WTC11 (cell line): ENCODE measurements at regions not wholly inside any gene's neighbourhood (a gene's known extent, or its start where the extent isn't known, plus 50 kb on each side); places are given as distances from the start of the nearest gene placed in this dataset.

Source experiments
- ATAC-seq: fragments of 200-7000 bp; cut with Tn5 transposase; 2 replicates; pipeline ENCODE4 v1.10.0; 2021; ENCODE audit warnings: mild to moderate bottlenecking, moderate library complexity
- CTCF ChIA-PET: fragments of 300-600 bp; sonication (Branson Sonifier 250); formaldehyde crosslinking; loops from one replicate; lab custom pipeline; 2021; ENCODE audit warnings: antibody characterized with exemption; lab: Charles Lee
- POLR2A ChIA-PET: fragments of 350-600 bp; sonication (Branson Sonifier 250); formaldehyde crosslinking; loops from one replicate; lab custom pipeline; 2021; ENCODE audit warnings: antibody characterized with exemption; lab: Charles Lee
- DNase-seq: peaks from one replicate; pipeline ENCODE4 v3.0.0; 2021; ENCODE audit warnings: low spot score
- H3K27ac Mint-ChIP-seq: 2 replicates; pipeline ENCODE4 v1.8.0; 2021; ENCODE audit warnings: mixed read lengths
- H3K27me3 Mint-ChIP-seq: 2 replicates; pipeline ENCODE4 v1.8.0; 2021; ENCODE audit warnings: low read depth, mild to moderate bottlenecking, moderate library complexity, mixed read lengths
- H3K36me3 Mint-ChIP-seq: 2 replicates; pipeline ENCODE4 v1.8.0; 2021; ENCODE audit warnings: mixed read lengths
- H3K4me1 Mint-ChIP-seq: 2 replicates; pipeline ENCODE4 v1.8.0; 2022; ENCODE audit warnings: mixed read lengths
- H3K4me3 Mint-ChIP-seq: 2 replicates; pipeline ENCODE4 v1.8.0; 2021; ENCODE audit warnings: mild to moderate bottlenecking, moderate library complexity, mixed read lengths
- H3K9me3 Mint-ChIP-seq: 2 replicates; pipeline ENCODE4 v1.8.0; 2021; ENCODE audit warnings: mixed read lengths
- ATF3 ChIP-seq: sonication (generic); formaldehyde crosslinking; conservative IDR thresholded peaks from 2 replicates; pipeline ENCODE4 v1.8.1; 2022; ENCODE audit warnings: mild to moderate bottlenecking, missing genetic modification reagents
- ELF4 ChIP-seq: sonication (generic); formaldehyde crosslinking; IDR thresholded peaks from 2 replicates; pipeline ENCODE4 v1.8.1; 2022; ENCODE audit warnings: low read depth, mild to moderate bottlenecking, moderate library complexity, missing genetic modification reagents
- EMX1 ChIP-seq: fragments of 250-450 bp; sonication (Bioruptor Pico); IDR thresholded peaks from 2 replicates; pipeline ENCODE4 v1.8.0; 2021; ENCODE audit warnings: mild to moderate bottlenecking
- ESRRA ChIP-seq: sonication (generic); formaldehyde crosslinking; IDR thresholded peaks from 2 replicates; pipeline ENCODE4 v1.8.1; 2022; ENCODE audit warnings: mild to moderate bottlenecking, missing genetic modification reagents, borderline replicate concordance
- FOXK1 ChIP-seq: sonication (generic); formaldehyde crosslinking; IDR thresholded peaks from 2 replicates; pipeline ENCODE4 v1.8.0; 2022; ENCODE audit warnings: mild to moderate bottlenecking, moderate library complexity, missing genetic modification reagents
- FOXP1 ChIP-seq: sonication (generic); formaldehyde crosslinking; IDR thresholded peaks from 2 replicates; pipeline ENCODE4 v1.8.0; 2022; ENCODE audit warnings: missing genetic modification reagents, mild to moderate bottlenecking, moderate library complexity, borderline replicate concordance
- GABPB1 ChIP-seq: sonication (generic); formaldehyde crosslinking; IDR thresholded peaks from 2 replicates; pipeline ENCODE4 v1.8.1; 2023; ENCODE audit warnings: mild to moderate bottlenecking, missing genetic modification reagents
- GTF2I ChIP-seq: fragments of 250-450 bp; sonication (Bioruptor Pico); conservative IDR thresholded peaks from 2 replicates; pipeline ENCODE4 v1.4.0; 2021; ENCODE audit warnings: mild to moderate bottlenecking
- HMGA2 ChIP-seq: fragments of 250-450 bp; sonication (Bioruptor Pico); IDR thresholded peaks from 2 replicates; pipeline ENCODE4 v1.4.0; 2021; ENCODE audit warnings: mild to moderate bottlenecking, moderate library complexity
- JUN ChIP-seq: sonication (generic); formaldehyde crosslinking; IDR thresholded peaks from 2 replicates; pipeline ENCODE4 v1.8.0; 2023; ENCODE audit warnings: mild to moderate bottlenecking, missing genetic modification reagents
- MAX ChIP-seq: sonication (generic); formaldehyde crosslinking; IDR thresholded peaks from 2 replicates; pipeline ENCODE4 v1.8.0; 2022; ENCODE audit warnings: mild to moderate bottlenecking, missing genetic modification reagents
- MXD4 ChIP-seq: fragments of 250-450 bp; sonication (Bioruptor Pico); IDR thresholded peaks from 2 replicates; pipeline ENCODE4 v1.8.0; 2021; ENCODE audit warnings: mild to moderate bottlenecking, moderate library complexity, borderline replicate concordance
- NR3C1 ChIP-seq: sonication (generic); formaldehyde crosslinking; conservative IDR thresholded peaks from 2 replicates; pipeline ENCODE4 v1.8.1; 2023; ENCODE audit warnings: low read depth, mild to moderate bottlenecking, missing genetic modification reagents
- OVOL2 ChIP-seq: fragments of 250-450 bp; sonication (Bioruptor Pico); IDR thresholded peaks from 2 replicates; pipeline ENCODE4 v1.9.0; 2021; ENCODE audit warnings: mild to moderate bottlenecking, borderline replicate concordance
- PRRX2 ChIP-seq: fragments of 250-450 bp; sonication (Bioruptor Pico); IDR thresholded peaks from 2 replicates; pipeline ENCODE4 v1.8.0; 2021; ENCODE audit warnings: mild to moderate bottlenecking
- RELA ChIP-seq: sonication (generic); formaldehyde crosslinking; IDR thresholded peaks from 2 replicates; pipeline ENCODE4 v1.8.1; 2022; ENCODE audit warnings: missing genetic modification reagents, mild to moderate bottlenecking, borderline replicate concordance
- SMAD4 ChIP-seq: sonication (generic); formaldehyde crosslinking; IDR thresholded peaks from 2 replicates; pipeline ENCODE4 v1.8.0; 2022; ENCODE audit warnings: mild to moderate bottlenecking, missing genetic modification reagents
- TEAD1 ChIP-seq: sonication (generic); formaldehyde crosslinking; IDR thresholded peaks from 2 replicates; pipeline ENCODE4 v1.8.0; 2022; ENCODE audit warnings: mild to moderate bottlenecking, missing genetic modification reagents
- TP53 ChIP-seq: sonication (generic); formaldehyde crosslinking; IDR thresholded peaks from 2 replicates; pipeline ENCODE4 v1.8.1; 2023; ENCODE audit warnings: mild to moderate bottlenecking, missing genetic modification reagents
- USF2 ChIP-seq: sonication (generic); formaldehyde crosslinking; IDR thresholded peaks from 2 replicates; pipeline ENCODE4 v1.8.1; 2023; ENCODE audit warnings: mild to moderate bottlenecking, missing genetic modification reagents, moderate library complexity
- ZBTB21 ChIP-seq: sonication (generic); formaldehyde crosslinking; IDR thresholded peaks from 2 replicates; pipeline ENCODE4 v1.8.1; 2023; ENCODE audit warnings: mild to moderate bottlenecking, missing genetic modification reagents, borderline replicate concordance
- ZBTB43 ChIP-seq: sonication (generic); formaldehyde crosslinking; IDR thresholded peaks from 2 replicates; pipeline ENCODE4 v1.8.1; 2023; ENCODE audit warnings: mild to moderate bottlenecking, missing genetic modification reagents
- ZNF121 ChIP-seq: sonication (generic); formaldehyde crosslinking; IDR thresholded peaks from 2 replicates; pipeline ENCODE4 v1.8.0; 2023; ENCODE audit warnings: missing genetic modification reagents
- ZNF232 ChIP-seq: sonication (generic); formaldehyde crosslinking; IDR thresholded peaks from 2 replicates; pipeline ENCODE4 v1.8.0; 2022; ENCODE audit warnings: mild to moderate bottlenecking, missing genetic modification reagents
- ZNF317 ChIP-seq: sonication (generic); formaldehyde crosslinking; IDR thresholded peaks from 2 replicates; pipeline ENCODE4 v1.8.1; 2023; ENCODE audit warnings: low read depth, mild to moderate bottlenecking, moderate library complexity, missing genetic modification reagents, borderline replicate concordance
- ZNF423 ChIP-seq: fragments of 250-450 bp; sonication (Bioruptor Pico); IDR thresholded peaks from 2 replicates; pipeline ENCODE4 v2.1.2; 2022; ENCODE audit warnings: mild to moderate bottlenecking, moderate library complexity
- TF ChIP-seq, protein P1 (sequence below): sonication (generic); formaldehyde crosslinking; IDR thresholded peaks from 2 replicates; pipeline ENCODE4 v1.8.1; 2023; ENCODE audit warnings: mild to moderate bottlenecking, missing genetic modification reagents, moderate library complexity
- TF ChIP-seq, protein P2 (sequence below): sonication (generic); formaldehyde crosslinking; IDR thresholded peaks from 2 replicates; pipeline ENCODE4 v1.8.0; 2022; ENCODE audit warnings: mild to moderate bottlenecking, missing genetic modification reagents
- TF ChIP-seq, protein P3 (sequence below): sonication (generic); formaldehyde crosslinking; IDR thresholded peaks from 2 replicates; pipeline ENCODE4 v1.8.1; 2022; ENCODE audit warnings: missing genetic modification reagents, borderline replicate concordance

DNA sequence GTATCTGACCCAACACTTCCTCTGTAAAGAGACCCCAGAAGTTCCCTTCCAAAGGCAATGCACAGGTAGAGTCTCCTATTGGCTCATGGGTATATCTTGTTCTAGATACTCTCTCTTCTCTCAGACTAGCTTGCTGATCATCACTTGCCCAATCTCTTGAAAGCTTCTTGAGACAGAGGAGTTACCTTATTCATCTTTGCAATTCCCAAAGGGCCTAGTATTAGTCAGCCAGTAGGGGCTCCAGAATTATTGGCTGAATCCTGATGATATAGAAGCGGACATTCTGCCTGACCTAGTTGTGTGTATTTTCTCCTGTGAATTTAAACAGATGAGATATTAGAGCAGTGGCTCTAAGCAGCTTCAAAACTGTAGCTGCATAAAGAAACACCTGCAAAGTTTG lies 304.0 kb upstream of the KLF4 start:
- no peak overlapping the region for H3K27ac Mint-ChIP-seq
- ChIA-PET CTCF (interaction anchor here (1.3 kb wide), 1 partner anchor 328 kb away, joined by 3 read pairs; no protein-coding TSS in a partner anchor), POLR2A (no interaction called here)
- H3K4me3 Mint-ChIP-seq, result no peak overlapping the region
- H3K27me3 Mint-ChIP-seq, result no peaks in the 10 kb centered on the region
- no peaks in the 10 kb centered on the region for H3K4me1 Mint-ChIP-seq
- no peaks in the 10 kb centered on the region for H3K36me3 Mint-ChIP-seq
- ATAC-seq (no peak), DNase-seq (no peak)
- H3K9me3 Mint-ChIP-seq, result peaks cover 10% of the 10 kb centered on the region
- no peak for TF ChIP-seq ZNF317 (CRISPR knock-in tag)
- no peak for TF ChIP-seq OVOL2 (CRISPR knock-in tag)
- no peak for TF ChIP-seq MXD4 (CRISPR knock-in tag)
- TF ChIP-seq FOXP1, result no peak
- TF ChIP-seq ESRRA (CRISPR knock-in tag), result no peak
- TF ChIP-seq PRRX2 (CRISPR knock-in tag), result no peak
- TF ChIP-seq GABPB1 (CRISPR knock-in tag), result no peak
- TF ChIP-seq, protein P1, sequence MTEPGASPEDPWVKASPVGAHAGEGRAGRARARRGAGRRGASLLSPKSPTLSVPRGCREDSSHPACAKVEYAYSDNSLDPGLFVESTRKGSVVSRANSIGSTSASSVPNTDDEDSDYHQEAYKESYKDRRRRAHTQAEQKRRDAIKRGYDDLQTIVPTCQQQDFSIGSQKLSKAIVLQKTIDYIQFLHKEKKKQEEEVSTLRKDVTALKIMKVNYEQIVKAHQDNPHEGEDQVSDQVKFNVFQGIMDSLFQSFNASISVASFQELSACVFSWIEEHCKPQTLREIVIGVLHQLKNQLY, result no peak
- no peak for TF ChIP-seq ATF3 (CRISPR knock-in tag)
- no peak for TF ChIP-seq ZBTB43 (CRISPR knock-in tag)
- TF ChIP-seq, protein P2, sequence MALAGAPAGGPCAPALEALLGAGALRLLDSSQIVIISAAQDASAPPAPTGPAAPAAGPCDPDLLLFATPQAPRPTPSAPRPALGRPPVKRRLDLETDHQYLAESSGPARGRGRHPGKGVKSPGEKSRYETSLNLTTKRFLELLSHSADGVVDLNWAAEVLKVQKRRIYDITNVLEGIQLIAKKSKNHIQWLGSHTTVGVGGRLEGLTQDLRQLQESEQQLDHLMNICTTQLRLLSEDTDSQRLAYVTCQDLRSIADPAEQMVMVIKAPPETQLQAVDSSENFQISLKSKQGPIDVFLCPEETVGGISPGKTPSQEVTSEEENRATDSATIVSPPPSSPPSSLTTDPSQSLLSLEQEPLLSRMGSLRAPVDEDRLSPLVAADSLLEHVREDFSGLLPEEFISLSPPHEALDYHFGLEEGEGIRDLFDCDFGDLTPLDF (CRISPR knock-in tag), result no peak
- TF ChIP-seq FOXK1 (CRISPR knock-in tag), result no peak
- no peak for TF ChIP-seq USF2 (CRISPR knock-in tag)
- no peak for TF ChIP-seq MAX
- TF ChIP-seq RELA, result no peak
- no peak for TF ChIP-seq SMAD4
- TF ChIP-seq HMGA2 (CRISPR knock-in tag), result no peak

GRCh38 chr9:107792596-107792995 lies 303.0 kb upstream of the KLF4 start:
- ChIA-PET CTCF (interaction anchor here (1.3 kb wide), 2 partner anchors 303 to 327 kb away, joined by 3 read pairs; partner anchors contain the start of gene KLF4), POLR2A (interaction anchor here (0.5 kb wide), 1 partner anchor 166 kb away, joined by 3 read pairs; no protein-coding TSS in a partner anchor)
- DNase-seq (no peak), ATAC-seq (no peak)
- Mint-ChIP-seq H3K27ac (no peak overlapping the region), H3K9me3 (peaks cover 10% of the 10 kb centered on the region), H3K36me3 (no peaks in the 10 kb centered on the region), H3K4me3 (no peak overlapping the region), H3K4me1 (no peaks in the 10 kb centered on the region), H3K27me3 (no peaks in the 10 kb centered on the region)
- TF ChIP-seq ELF4 (CRISPR knock-in tag) (no peak), ZNF423 (CRISPR knock-in tag) (no peak), ZBTB21 (CRISPR knock-in tag) (no peak), USF2 (CRISPR knock-in tag) (no peak), JUN (CRISPR knock-in tag) (no peak), ZNF121 (no peak), NR3C1 (no peak), TP53 (CRISPR knock-in tag) (no peak), GTF2I (CRISPR knock-in tag) (no peak), ZBTB43 (CRISPR knock-in tag) (no peak), TEAD1 (no peak), PRRX2 (CRISPR knock-in tag) (no peak), EMX1 (CRISPR knock-in tag) (no peak), ZNF232 (CRISPR knock-in tag) (no peak)
- TF ChIP-seq, protein P3, sequence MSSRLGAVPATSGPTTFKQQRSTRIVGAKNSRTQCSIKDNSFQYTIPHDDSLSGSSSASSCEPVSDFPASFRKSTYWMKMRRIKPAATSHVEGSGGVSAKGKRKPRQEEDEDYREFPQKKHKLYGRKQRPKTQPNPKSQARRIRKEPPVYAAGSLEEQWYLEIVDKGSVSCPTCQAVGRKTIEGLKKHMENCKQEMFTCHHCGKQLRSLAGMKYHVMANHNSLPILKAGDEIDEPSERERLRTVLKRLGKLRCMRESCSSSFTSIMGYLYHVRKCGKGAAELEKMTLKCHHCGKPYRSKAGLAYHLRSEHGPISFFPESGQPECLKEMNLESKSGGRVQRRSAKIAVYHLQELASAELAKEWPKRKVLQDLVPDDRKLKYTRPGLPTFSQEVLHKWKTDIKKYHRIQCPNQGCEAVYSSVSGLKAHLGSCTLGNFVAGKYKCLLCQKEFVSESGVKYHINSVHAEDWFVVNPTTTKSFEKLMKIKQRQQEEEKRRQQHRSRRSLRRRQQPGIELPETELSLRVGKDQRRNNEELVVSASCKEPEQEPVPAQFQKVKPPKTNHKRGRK (CRISPR knock-in tag), result no peak
